CD4-positive, alpha-beta T cell treated with Interleukin-4 for 4 hours (primary cell): ENCODE measurements at regions not wholly inside any gene's neighbourhood (a gene's known extent, or its start where the extent isn't known, plus 50 kb on each side); places are given as distances from the start of the nearest gene placed in this dataset.

ENCODE experiments used
- DNase-seq: peaks from one replicate; pipeline ENCODE4 v3.0.0-alpha.2; 2020

GRCh38 chr7:3238525-3239210 is 62.4 kb upstream of the SDK1 start:
- no peak for DNase-seq

DNA sequence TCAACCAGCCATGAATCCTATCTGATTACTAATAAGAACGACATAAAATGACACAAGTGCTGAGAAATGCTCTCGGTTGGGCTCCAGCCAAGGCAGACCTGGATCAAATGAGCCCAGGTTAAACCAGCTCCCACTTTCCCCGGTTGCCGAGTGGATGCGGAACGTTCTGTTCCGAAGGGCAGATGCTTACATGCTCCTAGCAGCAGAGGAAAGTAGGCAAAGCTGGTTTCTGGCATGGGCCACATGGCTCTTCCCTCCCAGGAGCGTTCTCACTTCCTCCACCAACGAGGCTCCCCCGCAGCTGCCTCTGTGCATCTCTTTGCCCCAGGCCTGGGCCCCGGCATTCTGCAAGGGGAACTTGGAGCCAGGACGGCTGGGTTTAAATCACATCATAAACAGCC is 61.8 kb upstream of the SDK1 start:
- no peak for DNase-seq

DNA sequence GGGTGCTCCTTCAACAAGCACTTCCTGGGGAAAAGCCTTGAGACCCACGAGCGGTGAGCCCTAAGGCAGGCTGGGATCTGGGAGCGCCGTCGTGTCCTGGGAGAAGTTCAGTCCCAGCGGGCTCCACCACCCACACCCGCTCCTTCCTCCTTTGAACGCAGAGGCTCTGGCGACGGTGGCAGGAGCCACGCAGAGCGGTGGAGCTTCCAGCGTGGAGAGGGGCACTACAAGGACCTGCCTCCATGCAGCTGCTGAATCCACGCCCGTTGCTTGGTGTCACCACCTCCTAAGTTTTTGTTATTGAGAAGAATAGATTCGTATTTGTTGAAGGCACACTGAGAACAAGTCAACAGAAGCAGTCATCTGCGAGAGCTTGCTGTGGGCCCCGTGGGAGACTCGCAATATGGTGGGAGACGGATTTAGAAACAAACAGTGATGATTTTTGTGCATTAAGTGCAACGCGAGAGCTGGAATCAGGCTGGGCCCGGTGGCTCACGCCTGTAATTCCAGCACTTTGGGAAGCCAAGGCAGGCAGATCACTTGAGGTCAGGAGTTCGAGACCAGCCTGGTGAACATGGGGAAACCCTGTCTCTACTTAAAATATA is 60.1 kb upstream of the SDK1 start:
- DNase-seq = no peak

GRCh38 chr7:3241686-3242258 is 59.3 kb upstream of the SDK1 start:
- no peak for DNase-seq

- no peak for DNase-seq
These were observed 58.6 kb upstream of the SDK1 start for GRCh38 chr7:3242398-3242972.

DNA sequence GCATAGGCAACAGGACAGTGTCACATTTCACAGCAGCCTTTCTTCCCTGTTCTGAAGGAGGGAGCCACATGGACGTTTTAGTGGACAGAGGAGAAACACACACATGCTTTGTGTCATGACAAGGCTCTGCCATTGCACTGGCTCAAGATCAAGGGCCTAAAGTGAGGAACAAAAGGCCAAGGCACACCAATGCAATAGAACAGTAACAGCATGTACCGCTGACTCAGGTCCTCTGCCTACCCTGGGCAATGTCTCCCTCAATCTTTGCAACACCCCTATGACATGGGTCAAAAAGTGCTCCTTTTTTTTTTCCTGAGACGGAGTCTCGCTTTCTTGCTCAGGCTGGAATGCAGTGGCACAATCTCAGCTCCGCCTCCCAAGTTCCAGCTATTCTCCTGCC is 57.8 kb upstream of the SDK1 start:
- no peak for DNase-seq

DNA sequence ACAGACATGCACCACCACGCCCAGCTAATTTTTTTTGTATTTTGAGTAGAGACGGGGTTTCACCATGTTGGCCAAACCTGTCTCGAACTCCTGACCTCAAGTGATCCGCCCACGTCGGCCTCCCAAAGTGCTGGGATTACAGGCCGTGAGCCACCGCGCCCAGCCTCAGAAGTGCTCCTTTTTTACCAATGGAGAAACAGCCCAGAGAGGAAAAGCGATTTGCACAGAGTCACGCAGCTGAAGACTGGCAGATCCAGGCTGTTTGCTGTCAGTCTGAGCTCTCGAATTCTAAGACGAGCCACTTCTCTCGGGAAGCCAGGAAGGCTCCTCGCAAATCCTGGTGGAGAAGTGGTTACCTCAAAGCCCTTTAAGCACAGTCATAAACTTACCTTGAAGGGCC is 57.4 kb upstream of the SDK1 start:
- DNase-seq = no peak

GRCh38 chr7:3244241-3244814 is 56.7 kb upstream of the SDK1 start:
- no peak for DNase-seq

DNA sequence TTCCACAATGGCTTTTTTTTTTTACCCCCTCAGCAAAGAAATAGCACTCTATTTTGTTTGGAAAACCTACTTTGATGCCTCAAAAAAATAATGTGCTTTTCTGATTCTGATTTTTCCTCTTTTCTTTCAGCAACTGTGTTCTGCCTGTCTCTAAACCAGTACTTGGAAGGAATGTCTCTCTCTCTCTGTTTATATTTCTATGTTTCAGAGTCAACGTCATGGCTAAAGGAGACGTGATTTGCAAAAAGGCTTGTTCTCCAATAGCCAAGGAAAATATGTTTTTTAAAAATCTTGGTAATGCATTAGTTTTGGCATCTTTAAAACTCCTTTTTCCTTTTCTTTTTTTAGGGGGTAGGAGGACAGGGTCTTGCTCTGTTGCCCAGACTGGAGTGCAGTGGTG is 56.0 kb upstream of the SDK1 start:
- no peak for DNase-seq

DNA sequence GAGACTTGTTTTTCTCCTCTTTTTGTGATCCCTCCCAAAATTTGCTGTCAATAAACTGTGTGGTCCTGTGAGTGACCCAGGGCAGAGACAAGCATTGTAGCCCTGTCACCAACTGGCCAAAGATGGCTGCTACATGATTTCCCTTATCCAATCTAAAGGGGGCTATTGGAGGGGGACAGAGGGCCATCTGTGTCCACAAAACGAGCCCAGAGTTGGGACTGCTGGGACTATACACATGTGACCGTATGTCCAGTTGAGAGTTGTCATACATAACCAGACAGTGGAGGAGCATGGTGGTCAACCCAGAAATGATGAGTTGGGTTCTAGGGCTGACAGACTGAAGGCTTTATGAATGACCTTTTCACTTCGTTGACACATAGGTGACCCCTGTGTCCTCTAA is 55.3 kb upstream of the SDK1 start:
- no peak for DNase-seq

DNA sequence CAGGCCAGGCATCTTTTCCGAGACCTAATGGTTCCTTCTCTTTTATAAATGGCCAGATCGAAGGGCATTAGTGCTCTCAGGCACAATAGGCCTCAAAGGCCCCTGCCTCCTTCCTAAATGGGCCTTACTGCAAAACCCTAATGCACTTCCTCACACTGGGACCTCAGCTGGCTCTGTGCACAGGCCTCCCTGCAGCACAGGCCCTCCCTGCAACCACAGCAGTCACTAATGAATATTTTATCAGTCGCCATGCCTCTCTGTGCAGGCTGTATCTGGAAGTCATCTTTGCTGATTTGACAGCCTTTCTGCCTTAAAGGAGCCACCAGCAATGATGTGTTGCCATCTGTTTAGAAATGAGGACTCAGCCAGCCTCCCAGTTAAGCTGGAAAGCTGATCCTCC is 54.9 kb upstream of the SDK1 start:
- DNase-seq = no peak

GRCh38 chr7:3246651-3247050 is 54.4 kb upstream of the SDK1 start:
- no peak for DNase-seq

DNA sequence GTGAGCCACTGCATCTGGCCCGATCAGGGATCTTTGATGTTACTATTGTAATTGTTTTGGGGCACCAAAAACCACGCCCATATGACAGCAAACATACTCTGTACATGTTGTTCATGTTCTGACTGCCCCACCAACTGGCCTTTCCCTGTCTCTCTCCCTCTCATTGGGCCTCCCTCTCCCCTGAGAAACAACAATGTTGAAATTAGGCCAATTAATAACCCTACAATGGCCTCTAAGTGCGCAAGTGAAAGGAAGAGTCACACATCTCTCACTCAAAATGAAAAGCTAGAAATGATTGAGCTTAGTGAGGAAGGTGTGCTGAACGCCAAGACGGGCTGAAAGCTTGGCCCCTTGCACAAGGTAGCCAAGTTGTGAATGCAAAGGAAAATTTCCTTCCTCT is 50.3 kb upstream of the SDK1 start:
- no peak for DNase-seq
